ENCODE measurements at regions not wholly inside any gene's neighbourhood (a gene's known extent, or its start where the extent isn't known, plus 50 kb on each side); places are given as distances from the start of the nearest gene placed in this dataset.

DNA sequence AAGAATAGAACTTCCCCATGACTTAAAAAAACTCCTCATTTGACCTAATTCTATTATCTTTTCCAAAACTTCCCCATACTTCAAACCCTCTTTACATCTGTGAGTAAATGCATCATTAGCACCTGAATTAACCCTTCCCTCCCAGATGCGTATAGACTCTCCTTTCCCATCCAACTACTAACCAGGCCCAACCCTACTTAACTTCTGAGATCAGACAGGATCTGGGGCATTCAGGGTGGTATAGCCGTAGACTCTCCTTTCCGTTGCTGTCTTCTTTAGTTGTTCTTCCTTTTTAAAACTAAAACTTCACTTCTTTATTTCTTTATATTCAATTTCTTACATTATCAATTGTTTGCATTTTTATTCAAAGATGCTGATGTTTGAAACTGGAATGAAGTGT is 165.2 kb downstream of the SLCO4C1 start:
- no peak for TF ChIP-seq ZFP30 (CRISPR knock-in tag; IDR thresholded peaks at IDR 0.05)
- no peak for TF ChIP-seq RARB (CRISPR knock-in tag; IDR thresholded peaks at IDR 0.05)
- TF ChIP-seq ESRRG (CRISPR knock-in tag; IDR thresholded peaks at IDR 0.05): no peak
- no peak for TF ChIP-seq ZFP3 (CRISPR knock-in tag; IDR thresholded peaks at IDR 0.05)
- no peak for TF ChIP-seq ARNTL (CRISPR knock-in tag; IDR thresholded peaks at IDR 0.05; ENCODE audit: borderline replicate concordance, low read depth)
- no peak for TF ChIP-seq ZNF8 (CRISPR knock-in tag; IDR thresholded peaks at IDR 0.05)
- TF ChIP-seq, protein P1, sequence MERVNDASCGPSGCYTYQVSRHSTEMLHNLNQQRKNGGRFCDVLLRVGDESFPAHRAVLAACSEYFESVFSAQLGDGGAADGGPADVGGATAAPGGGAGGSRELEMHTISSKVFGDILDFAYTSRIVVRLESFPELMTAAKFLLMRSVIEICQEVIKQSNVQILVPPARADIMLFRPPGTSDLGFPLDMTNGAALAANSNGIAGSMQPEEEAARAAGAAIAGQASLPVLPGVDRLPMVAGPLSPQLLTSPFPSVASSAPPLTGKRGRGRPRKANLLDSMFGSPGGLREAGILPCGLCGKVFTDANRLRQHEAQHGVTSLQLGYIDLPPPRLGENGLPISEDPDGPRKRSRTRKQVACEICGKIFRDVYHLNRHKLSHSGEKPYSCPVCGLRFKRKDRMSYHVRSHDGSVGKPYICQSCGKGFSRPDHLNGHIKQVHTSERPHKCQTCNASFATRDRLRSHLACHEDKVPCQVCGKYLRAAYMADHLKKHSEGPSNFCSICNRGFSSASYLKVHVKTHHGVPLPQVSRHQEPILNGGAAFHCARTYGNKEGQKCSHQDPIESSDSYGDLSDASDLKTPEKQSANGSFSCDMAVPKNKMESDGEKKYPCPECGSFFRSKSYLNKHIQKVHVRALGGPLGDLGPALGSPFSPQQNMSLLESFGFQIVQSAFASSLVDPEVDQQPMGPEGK (CRISPR knock-in tag; IDR thresholded peaks at IDR 0.05; ENCODE audit: borderline replicate concordance): no peak
- no peak for TF ChIP-seq CREB5 (CRISPR knock-in tag; IDR thresholded peaks at IDR 0.05; ENCODE audit: low read depth)
- TF ChIP-seq, protein P2, sequence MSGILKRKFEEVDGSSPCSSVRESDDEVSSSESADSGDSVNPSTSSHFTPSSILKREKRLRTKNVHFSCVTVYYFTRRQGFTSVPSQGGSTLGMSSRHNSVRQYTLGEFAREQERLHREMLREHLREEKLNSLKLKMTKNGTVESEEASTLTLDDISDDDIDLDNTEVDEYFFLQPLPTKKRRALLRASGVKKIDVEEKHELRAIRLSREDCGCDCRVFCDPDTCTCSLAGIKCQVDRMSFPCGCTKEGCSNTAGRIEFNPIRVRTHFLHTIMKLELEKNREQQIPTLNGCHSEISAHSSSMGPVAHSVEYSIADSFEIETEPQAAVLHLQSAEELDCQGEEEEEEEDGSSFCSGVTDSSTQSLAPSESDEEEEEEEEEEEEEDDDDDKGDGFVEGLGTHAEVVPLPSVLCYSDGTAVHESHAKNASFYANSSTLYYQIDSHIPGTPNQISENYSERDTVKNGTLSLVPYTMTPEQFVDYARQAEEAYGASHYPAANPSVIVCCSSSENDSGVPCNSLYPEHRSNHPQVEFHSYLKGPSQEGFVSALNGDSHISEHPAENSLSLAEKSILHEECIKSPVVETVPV (CRISPR knock-in tag; IDR thresholded peaks at IDR 0.05): no peak
- no peak for TF ChIP-seq TCF4 (CRISPR knock-in tag; IDR thresholded peaks at IDR 0.05; ENCODE audit: borderline replicate concordance)
- TF ChIP-seq ZC3H10 (CRISPR knock-in tag; IDR thresholded peaks at IDR 0.05): no peak
- no peak for TF ChIP-seq ZNF565 (CRISPR knock-in tag; conservative IDR thresholded peaks at IDR 0.05; ENCODE audit: low read depth)
